NB4 (cell line): ENCODE measurements at regions not wholly inside any gene's neighbourhood (a gene's known extent, or its start where the extent isn't known, plus 50 kb on each side); places are given as distances from the start of the nearest gene placed in this dataset.

Experiments used
- MYC ChIP-seq: IDR thresholded peaks from 2 replicates; pipeline ENCODE4 v1.6.1; 2011; ENCODE audit warnings: low read depth, low read length
- POLR2A ChIP-seq: IDR thresholded peaks from 2 replicates; pipeline ENCODE4 v1.6.1; 2011; ENCODE audit warnings: mild to moderate bottlenecking; ENCODE audit not compliant: insufficient read length; ENCODE audit errors: extremely low read depth
- TF ChIP-seq, protein P1 (sequence below): IDR thresholded peaks from one replicate; pipeline ENCODE4 v1.5.1; 2012; ENCODE audit warnings: low read depth, low read length
- TF ChIP-seq, protein P2 (sequence below): IDR thresholded peaks from 2 replicates; pipeline ENCODE4 v1.6.1; 2011; ENCODE audit warnings: low read depth, low read length

DNA sequence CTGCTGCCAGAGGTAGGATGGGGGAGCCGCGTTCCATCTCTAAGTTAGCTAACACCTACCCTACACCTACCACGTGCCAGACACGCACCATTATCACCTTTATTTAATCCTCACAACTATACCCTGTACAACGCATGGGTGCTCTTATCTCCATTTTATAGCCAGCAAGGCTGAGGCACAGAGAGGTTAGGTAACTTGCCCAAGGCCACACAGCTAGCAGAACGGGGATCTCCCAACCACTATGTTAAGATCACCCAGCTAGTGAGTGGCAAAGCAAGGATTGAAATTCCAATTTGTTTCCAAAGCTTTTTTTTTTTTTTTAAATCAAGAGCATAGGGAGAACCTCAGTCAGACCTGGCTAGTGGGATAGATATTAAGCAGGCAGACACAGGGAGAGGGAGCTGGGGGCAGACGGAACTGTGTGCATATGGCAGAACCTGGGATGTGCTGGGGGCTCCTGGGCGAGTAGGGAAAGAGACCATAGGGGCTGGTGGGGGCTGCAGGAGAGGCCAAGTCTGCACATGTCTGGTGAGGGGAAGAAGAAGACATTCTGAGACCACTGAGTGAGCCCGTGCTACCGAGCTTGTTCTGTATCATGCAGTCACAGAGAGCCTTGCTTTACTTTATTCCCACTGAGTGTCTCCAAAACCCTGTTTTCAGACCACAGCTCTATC is 196.3 kb upstream of the TPM1 start:
- TF ChIP-seq POLR2A = no peak
- TF ChIP-seq MYC = no peak
- TF ChIP-seq, protein P1, sequence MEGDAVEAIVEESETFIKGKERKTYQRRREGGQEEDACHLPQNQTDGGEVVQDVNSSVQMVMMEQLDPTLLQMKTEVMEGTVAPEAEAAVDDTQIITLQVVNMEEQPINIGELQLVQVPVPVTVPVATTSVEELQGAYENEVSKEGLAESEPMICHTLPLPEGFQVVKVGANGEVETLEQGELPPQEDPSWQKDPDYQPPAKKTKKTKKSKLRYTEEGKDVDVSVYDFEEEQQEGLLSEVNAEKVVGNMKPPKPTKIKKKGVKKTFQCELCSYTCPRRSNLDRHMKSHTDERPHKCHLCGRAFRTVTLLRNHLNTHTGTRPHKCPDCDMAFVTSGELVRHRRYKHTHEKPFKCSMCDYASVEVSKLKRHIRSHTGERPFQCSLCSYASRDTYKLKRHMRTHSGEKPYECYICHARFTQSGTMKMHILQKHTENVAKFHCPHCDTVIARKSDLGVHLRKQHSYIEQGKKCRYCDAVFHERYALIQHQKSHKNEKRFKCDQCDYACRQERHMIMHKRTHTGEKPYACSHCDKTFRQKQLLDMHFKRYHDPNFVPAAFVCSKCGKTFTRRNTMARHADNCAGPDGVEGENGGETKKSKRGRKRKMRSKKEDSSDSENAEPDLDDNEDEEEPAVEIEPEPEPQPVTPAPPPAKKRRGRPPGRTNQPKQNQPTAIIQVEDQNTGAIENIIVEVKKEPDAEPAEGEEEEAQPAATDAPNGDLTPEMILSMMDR = no peak
- TF ChIP-seq, protein P2, sequence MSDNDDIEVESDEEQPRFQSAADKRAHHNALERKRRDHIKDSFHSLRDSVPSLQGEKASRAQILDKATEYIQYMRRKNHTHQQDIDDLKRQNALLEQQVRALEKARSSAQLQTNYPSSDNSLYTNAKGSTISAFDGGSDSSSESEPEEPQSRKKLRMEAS = no peak
